D341Med (cell line): ENCODE measurements at regions not wholly inside any gene's neighbourhood (a gene's known extent, or its start where the extent isn't known, plus 50 kb on each side); places are given as distances from the start of the nearest gene placed in this dataset.

Experiments used
- DNase-seq: peaks from one replicate; pipeline ENCODE4 v3.0.0; 2012; ENCODE audit warnings: low spot score

- no peak for DNase-seq
These were observed 327.8 kb downstream of the PDGFC start for GRCh38 chr4:156643826-156644225.

- DNase-seq: no peak
These were observed 329.4 kb downstream of the PDGFC start for GRCh38 chr4:156642161-156642560.

- no peak for DNase-seq
These were observed 332.5 kb downstream of the PDGFC start for GRCh38 chr4:156638925-156639605.

- no peak for DNase-seq
These were observed 333.3 kb downstream of the PDGFC start for GRCh38 chr4:156638334-156638733.

- DNase-seq: no peak
These were observed 335.2 kb downstream of the PDGFC start for GRCh38 chr4:156636381-156636780.

GRCh38 chr4:156635051-156635450 lies 336.5 kb downstream of the PDGFC start:
- no peak for DNase-seq

GRCh38 chr4:156634612-156635011 lies 337.0 kb downstream of the PDGFC start:
- no peak for DNase-seq

- no peak for DNase-seq
These were observed 337.8 kb downstream of the PDGFC start for GRCh38 chr4:156633847-156634246.

GRCh38 chr4:156628858-156629257 lies 342.7 kb downstream of the PDGFC start:
- DNase-seq: no peak

GRCh38 chr4:156623376-156623775 lies 348.2 kb downstream of the PDGFC start:
- DNase-seq: no peak

GRCh38 chr4:156620786-156621185 lies 350.8 kb downstream of the PDGFC start:
- no peak for DNase-seq

- no peak for DNase-seq
These were observed 352.3 kb downstream of the PDGFC start for GRCh38 chr4:156619154-156619934.

GRCh38 chr4:156615066-156615531 lies 356.5 kb downstream of the PDGFC start:
- DNase-seq: no peak

- DNase-seq: no peak
These were observed 357.1 kb downstream of the PDGFC start for GRCh38 chr4:156614536-156614935.

GRCh38 chr4:156609421-156609820 lies 362.2 kb downstream of the PDGFC start:
- DNase-seq: no peak

GRCh38 chr4:156608651-156609050 lies 362.9 kb downstream of the PDGFC start:
- DNase-seq: no peak

- DNase-seq: no peak
These were observed 364.1 kb downstream of the PDGFC start for GRCh38 chr4:156607478-156607857.

- DNase-seq: no peak
These were observed 364.8 kb downstream of the PDGFC start for GRCh38 chr4:156606554-156607477.

GRCh38 chr4:156598138-156598681 lies 373.4 kb downstream of the PDGFC start:
- no peak for DNase-seq

GRCh38 chr4:156596706-156597329 lies 374.8 kb downstream of the PDGFC start:
- no peak for DNase-seq

GRCh38 chr4:156596026-156596425 lies 375.6 kb downstream of the PDGFC start:
- DNase-seq: no peak

- DNase-seq: no peak
These were observed 376.6 kb downstream of the PDGFC start for GRCh38 chr4:156595041-156595440.
